DOHH2 (cell line): ENCODE measurements at regions not wholly inside any gene's neighbourhood (a gene's known extent, or its start where the extent isn't known, plus 50 kb on each side); places are given as distances from the start of the nearest gene placed in this dataset.
"Not testable (repeated sequence)": the region's sequence is repeated elsewhere in the genome, so short reads cannot be mapped to it uniquely, and the experiment has no call there.

Experiments used
- H3F3A ChIP-seq: fragments of 200-600 bp; sonication (generic), shearing (Covaris generic); 2 replicates; pipeline ENCODE4 v1.6.0; 2016; ENCODE audit warnings: antibody characterized with exemption, mild to moderate bottlenecking; ENCODE audit not compliant: control insufficient read depth, insufficient read depth
- H3K27ac ChIP-seq: fragments of 200-600 bp; sonication (generic); 2 replicates; pipeline ENCODE4 v1.5.1; 2014; ENCODE audit warnings: low read depth, mild to moderate bottlenecking, low read length, moderate library complexity
- H3K27me3 ChIP-seq: fragments of 200-600 bp; sonication (generic); 2 replicates; pipeline ENCODE4 v1.6.1; 2014; ENCODE audit warnings: mild to moderate bottlenecking, low read length, mixed read lengths; ENCODE audit not compliant: control insufficient read depth
- H3K36me3 ChIP-seq: fragments of 200-600 bp; sonication (generic); 2 replicates; pipeline ENCODE4 v1.6.1; 2014; ENCODE audit warnings: mild to moderate bottlenecking, low read length, moderate library complexity, mixed read lengths; ENCODE audit not compliant: control insufficient read depth
- H3K4me1 ChIP-seq: fragments of 200-600 bp; sonication (generic); 2 replicates; pipeline ENCODE4 v1.6.1; 2014; ENCODE audit warnings: mild to moderate bottlenecking, low read length, mixed read lengths; ENCODE audit not compliant: control insufficient read depth
- H3K4me2 ChIP-seq: fragments of 200-600 bp; sonication (generic); 2 replicates; pipeline ENCODE4 v1.6.0; 2014; ENCODE audit warnings: mild to moderate bottlenecking, low read length, moderate library complexity
- H3K4me3 ChIP-seq: fragments of 200-600 bp; sonication (generic); 2 replicates; pipeline ENCODE4 v1.5.1; 2014; ENCODE audit warnings: mild to moderate bottlenecking, low read length, mixed read lengths
- H3K79me2 ChIP-seq: fragments of 200-600 bp; sonication (generic); 2 replicates; pipeline ENCODE4 v1.6.1; 2014; ENCODE audit warnings: mild to moderate bottlenecking, low read length, mixed read lengths; ENCODE audit not compliant: control insufficient read depth
- H3K9me2 ChIP-seq: fragments of 200-600 bp; sonication (generic); replicated peaks from 2 replicates; pipeline ENCODE4 v1.6.1; 2014; ENCODE audit warnings: mild to moderate bottlenecking, low read length, mixed read lengths; ENCODE audit not compliant: control insufficient read depth
- H3K9me3 ChIP-seq: fragments of 200-600 bp; sonication (generic); 2 replicates; pipeline ENCODE4 v1.6.1; 2014; ENCODE audit warnings: antibody characterized with exemption, low read length, mixed read lengths; ENCODE audit not compliant: control insufficient read depth, insufficient read depth
- H4K20me1 ChIP-seq: fragments of 200-600 bp; sonication (generic); 2 replicates; pipeline ENCODE4 v1.6.0; 2014; ENCODE audit warnings: low read depth, mild to moderate bottlenecking, antibody characterized with exemption, low read length, moderate library complexity; ENCODE audit not compliant: control insufficient read depth, insufficient read depth
- EZH2phosphoT487 ChIP-seq: fragments of 200-600 bp; sonication (generic); IDR thresholded peaks from 2 replicates; pipeline ENCODE4 v1.6.1; 2017; ENCODE audit warnings: borderline replicate concordance, mild to moderate bottlenecking, antibody characterized with exemption, low read length, moderate library complexity, mixed read lengths
- TF ChIP-seq, protein P1 (sequence below): fragments of 200-600 bp; sonication (generic); IDR thresholded peaks from one replicate; pipeline ENCODE4 v1.5.1; 2014; ENCODE audit warnings: antibody characterized with exemption, mild to moderate bottlenecking, low read depth, low read length; ENCODE audit not compliant: poor library complexity, severe bottlenecking

DNA sequence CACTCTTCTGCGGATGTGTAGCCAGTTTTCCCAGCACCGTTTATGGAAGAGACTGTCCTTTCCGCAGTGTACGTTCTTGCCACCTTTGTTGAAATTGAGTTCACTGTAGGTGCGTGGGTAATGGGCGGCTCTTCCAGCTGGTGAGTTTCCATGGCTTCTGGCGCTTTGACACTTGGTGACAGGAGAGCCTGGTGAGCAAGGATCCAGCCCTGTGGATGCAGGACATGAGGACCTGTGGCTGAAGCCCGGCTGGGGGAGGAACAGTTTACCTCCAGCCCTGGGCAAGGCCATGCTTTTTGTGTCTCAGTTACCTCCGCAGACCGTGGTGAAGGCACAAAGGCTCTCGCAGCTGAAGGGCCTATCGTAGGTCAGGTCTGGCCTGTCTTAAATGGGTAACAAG lies 166.5 kb downstream of the LAT start:
- H3K79me2 ChIP-seq = no peaks in the 10 kb centered on the region
- H3K27ac ChIP-seq = no peak overlapping the region
- no peaks in the 10 kb centered on the region for H3K9me3 ChIP-seq
- H3K27me3 ChIP-seq = no peaks in the 10 kb centered on the region
- H3K4me3 ChIP-seq = no peak overlapping the region
- H3K4me1 ChIP-seq = no peaks in the 10 kb centered on the region
- no peaks in the 10 kb centered on the region for H3K9me2 ChIP-seq
- H3K36me3 ChIP-seq = no peaks in the 10 kb centered on the region
- no peaks in the 10 kb centered on the region for H3F3A ChIP-seq
- no peak overlapping the region for H3K4me2 ChIP-seq
- H4K20me1 ChIP-seq = no peaks in the 10 kb centered on the region
- TF ChIP-seq, protein P1, sequence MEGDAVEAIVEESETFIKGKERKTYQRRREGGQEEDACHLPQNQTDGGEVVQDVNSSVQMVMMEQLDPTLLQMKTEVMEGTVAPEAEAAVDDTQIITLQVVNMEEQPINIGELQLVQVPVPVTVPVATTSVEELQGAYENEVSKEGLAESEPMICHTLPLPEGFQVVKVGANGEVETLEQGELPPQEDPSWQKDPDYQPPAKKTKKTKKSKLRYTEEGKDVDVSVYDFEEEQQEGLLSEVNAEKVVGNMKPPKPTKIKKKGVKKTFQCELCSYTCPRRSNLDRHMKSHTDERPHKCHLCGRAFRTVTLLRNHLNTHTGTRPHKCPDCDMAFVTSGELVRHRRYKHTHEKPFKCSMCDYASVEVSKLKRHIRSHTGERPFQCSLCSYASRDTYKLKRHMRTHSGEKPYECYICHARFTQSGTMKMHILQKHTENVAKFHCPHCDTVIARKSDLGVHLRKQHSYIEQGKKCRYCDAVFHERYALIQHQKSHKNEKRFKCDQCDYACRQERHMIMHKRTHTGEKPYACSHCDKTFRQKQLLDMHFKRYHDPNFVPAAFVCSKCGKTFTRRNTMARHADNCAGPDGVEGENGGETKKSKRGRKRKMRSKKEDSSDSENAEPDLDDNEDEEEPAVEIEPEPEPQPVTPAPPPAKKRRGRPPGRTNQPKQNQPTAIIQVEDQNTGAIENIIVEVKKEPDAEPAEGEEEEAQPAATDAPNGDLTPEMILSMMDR = no peak
- no peak for TF ChIP-seq EZH2phosphoT487

- H3K4me2 ChIP-seq, H4K20me1 ChIP-seq, H3K9me2 ChIP-seq, H3K36me3 ChIP-seq, H3K27ac ChIP-seq, H3K27me3 ChIP-seq, H3K4me1 ChIP-seq, H3K79me2 ChIP-seq, H3K4me3 ChIP-seq, H3F3A ChIP-seq, H3K9me3 ChIP-seq: not testable (repeated sequence)
Measured at GRCh38 chr16:29149912-29150311, 165.1 kb downstream of the LAT start.

GRCh38 chr16:29148867-29149272 lies 164.0 kb downstream of the LAT start:
- TF ChIP-seq, protein P1 = no peak
- no peak for TF ChIP-seq EZH2phosphoT487
- Histone ChIP-seq H3K4me2 (no peak overlapping the region), H4K20me1 (no peaks in the 10 kb centered on the region), H3K27ac (no peak overlapping the region), H3K27me3 (no peaks in the 10 kb centered on the region), H3K4me1 (no peaks in the 10 kb centered on the region), H3K9me3 (no peaks in the 10 kb centered on the region), H3K9me2 (no peaks in the 10 kb centered on the region), H3F3A (no peaks in the 10 kb centered on the region), H3K79me2 (no peaks in the 10 kb centered on the region), H3K36me3 (no peaks in the 10 kb centered on the region), H3K4me3 (no peak overlapping the region)

DNA sequence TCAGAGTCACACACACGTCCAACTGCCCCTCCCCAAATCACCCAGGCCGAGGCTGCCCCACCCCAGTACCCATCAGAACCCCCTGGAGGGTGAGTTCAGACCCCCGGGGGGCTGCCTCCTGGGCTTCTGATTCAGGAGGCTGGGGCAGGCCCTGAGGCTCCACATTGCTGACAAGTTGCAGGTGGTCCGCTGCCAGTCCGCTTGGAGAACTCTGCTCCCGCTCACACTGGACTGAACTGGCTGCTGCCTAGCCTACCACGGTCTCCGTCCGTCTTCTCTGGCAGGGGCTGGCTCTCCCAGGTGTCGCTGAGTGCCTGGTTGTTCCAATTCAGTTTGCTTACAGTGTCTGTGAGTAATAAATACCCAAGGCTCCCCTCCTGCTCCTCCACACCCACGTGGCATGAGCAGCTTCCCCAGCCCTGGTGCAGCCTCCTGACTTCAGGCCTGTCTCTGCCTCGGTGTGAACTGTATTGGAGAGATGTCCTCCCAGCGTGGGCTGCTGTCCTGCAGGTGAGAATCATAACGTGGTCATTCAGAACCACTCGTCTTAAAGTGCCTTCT lies 163.4 kb downstream of the LAT start:
- Histone ChIP-seq H3K27ac (no peak overlapping the region), H3K9me2 (no peaks in the 10 kb centered on the region), H3K36me3 (no peaks in the 10 kb centered on the region), H3K9me3 (no peaks in the 10 kb centered on the region), H3K79me2 (no peaks in the 10 kb centered on the region), H3K27me3 (no peaks in the 10 kb centered on the region), H4K20me1 (no peaks in the 10 kb centered on the region), H3K4me2 (no peak overlapping the region), H3K4me3 (no peak overlapping the region), H3F3A (no peaks in the 10 kb centered on the region), H3K4me1 (no peaks in the 10 kb centered on the region)
- TF ChIP-seq EZH2phosphoT487 = no peak
- TF ChIP-seq, protein P1 = no peak

DNA sequence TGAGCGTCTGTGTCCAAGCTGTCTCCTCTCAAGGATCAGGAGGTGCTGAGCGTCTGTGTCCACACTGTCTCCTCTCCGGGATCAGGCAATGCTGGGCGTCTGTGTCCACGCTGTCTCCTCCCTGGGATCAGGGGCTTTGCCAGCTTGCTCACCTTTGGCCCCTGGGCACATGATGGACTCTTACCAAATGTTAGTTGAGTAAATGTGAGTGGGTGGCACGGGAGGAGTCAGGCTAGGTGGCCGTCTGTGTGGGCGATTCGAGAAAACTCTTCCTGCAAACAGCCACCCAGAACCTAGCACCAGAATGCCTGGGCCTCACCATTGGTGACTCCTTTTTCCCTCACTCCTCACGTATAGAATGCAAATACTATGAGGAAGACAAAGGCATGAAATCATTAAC lies 162.9 kb downstream of the LAT start:
- not testable (repeated sequence) for H3K79me2 ChIP-seq, H3K27ac ChIP-seq, H3K36me3 ChIP-seq, H3K9me2 ChIP-seq, H4K20me1 ChIP-seq, H3K4me3 ChIP-seq, H3K27me3 ChIP-seq, H3F3A ChIP-seq, H3K4me2 ChIP-seq, H3K9me3 ChIP-seq, H3K4me1 ChIP-seq

DNA sequence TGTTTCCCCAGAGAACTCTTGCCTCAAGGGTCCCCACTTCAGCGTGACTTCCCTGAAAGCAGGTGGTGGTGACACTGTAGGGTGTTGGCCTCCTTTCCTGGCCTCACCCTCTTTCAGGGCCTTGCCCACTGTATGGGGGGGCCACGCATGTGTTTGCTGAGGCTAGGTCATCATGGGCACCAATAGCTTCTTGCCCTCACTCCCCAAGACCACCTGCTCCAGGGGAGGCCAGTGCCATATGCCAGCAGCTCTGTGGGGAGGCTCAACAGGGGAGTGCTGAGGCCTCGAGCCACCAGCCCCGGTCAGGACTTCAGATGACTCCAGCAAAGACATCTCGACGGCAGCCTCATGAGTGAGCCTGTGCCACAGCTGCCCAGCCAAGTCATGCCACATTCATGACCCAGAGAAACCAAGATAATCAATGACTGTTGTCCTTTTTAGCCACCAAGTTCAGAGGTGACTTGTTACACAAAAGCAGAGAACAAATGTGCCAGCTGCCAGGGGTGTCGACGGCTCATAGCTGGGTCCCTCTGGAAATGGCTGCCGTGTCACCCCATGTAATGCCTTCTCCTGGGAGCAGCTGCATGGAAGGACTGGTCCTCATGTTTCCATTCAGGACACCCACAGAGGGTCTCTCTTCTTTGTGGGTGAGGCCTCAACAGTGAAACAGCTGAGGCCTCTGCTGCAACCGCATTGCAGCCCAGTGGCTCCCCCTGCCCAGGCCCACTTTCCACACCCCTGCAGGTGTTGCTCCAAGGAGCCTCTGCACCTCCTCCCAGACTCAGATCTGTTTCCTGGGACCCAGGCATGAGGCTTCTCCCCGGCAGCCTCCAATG lies 162.2 kb downstream of the LAT start:
- H3F3A ChIP-seq, H3K27me3 ChIP-seq, H3K4me2 ChIP-seq, H3K4me3 ChIP-seq, H3K9me2 ChIP-seq, H3K27ac ChIP-seq, H3K79me2 ChIP-seq, H3K9me3 ChIP-seq, H3K36me3 ChIP-seq, H3K4me1 ChIP-seq, H4K20me1 ChIP-seq: not testable (repeated sequence)
